Activated CD4-positive, alpha-beta T cell treated with anti-CD3 and anti-CD28 coated beads for 36 hours (primary cell): ENCODE measurements at regions not wholly inside any gene's neighbourhood (a gene's known extent, or its start where the extent isn't known, plus 50 kb on each side); places are given as distances from the start of the nearest gene placed in this dataset.
"Not testable (repeated sequence)": the region's sequence is repeated elsewhere in the genome, so short reads cannot be mapped to it uniquely, and the experiment has no call there.

Experiments used
- ATAC-seq: fragments of 200-7000 bp; cut with Tn5 transposase; one replicate; pipeline ENCODE4 v1.10.0; 2021; ENCODE audit warnings: mild to moderate bottlenecking, moderate library complexity
- CTCF ChIA-PET: fragments of 350-600 bp; sonication (Branson Sonifier 250); formaldehyde crosslinking; loops from one replicate; lab custom pipeline; 2021; ENCODE audit warnings: antibody characterized with exemption; lab: Charles Lee
- POLR2A ChIA-PET: fragments of 350-600 bp; sonication (Branson Sonifier 250); formaldehyde crosslinking; loops from one replicate; lab custom pipeline; 2021; ENCODE audit warnings: antibody characterized with exemption, inconsistent platforms; lab: Charles Lee
- DNase-seq: peaks from one replicate; pipeline ENCODE4 v3.0.0-alpha.2; 2020
- H3K27ac Mint-ChIP-seq: one replicate; pipeline ENCODE4 v1.8.0; 2021; ENCODE audit warnings: mixed read lengths
- H3K27me3 Mint-ChIP-seq: one replicate; pipeline ENCODE4 v1.8.0; 2021; ENCODE audit warnings: mixed read lengths
- H3K36me3 Mint-ChIP-seq: one replicate; pipeline ENCODE4 v1.8.0; 2021; ENCODE audit warnings: low read depth, mixed read lengths
- H3K4me1 Mint-ChIP-seq: one replicate; pipeline ENCODE4 v1.8.0; 2021; ENCODE audit warnings: mixed read lengths
- H3K4me3 Mint-ChIP-seq: one replicate; pipeline ENCODE4 v1.8.0; 2021; ENCODE audit warnings: mild to moderate bottlenecking, moderate library complexity, mixed read lengths
- H3K9me3 Mint-ChIP-seq: one replicate; pipeline ENCODE4 v1.8.0; 2021; ENCODE audit warnings: low read depth, mixed read lengths
- intact Hi-C, 2 experiments: fragments of 100-400 bp; cut with DNase I in 1 of 2; cut with micrococcal nuclease in 1 of 2; formaldehyde crosslinking; loops; one replicate each; pipeline versions ENCODE4 v1.14.2 to v1.15.1; 2022 to 2024; cut with DNase I, micrococcal nuclease

- Mint-ChIP-seq H3K27ac (no peak overlapping the region), H3K27me3 (peaks cover 4% of the 10 kb centered on the region), H3K36me3 (no peaks in the 10 kb centered on the region), H3K4me1 (no peaks in the 10 kb centered on the region), H3K4me3 (no peak overlapping the region), H3K9me3 (no peaks in the 10 kb centered on the region)
- intact Hi-C loops, result no loop called here
- DNase-seq (no peak), ATAC-seq (no peak)
- POLR2A ChIA-PET, result no interaction called here
- CTCF ChIA-PET, result no interaction called here
Observed at GRCh38 chr13:22812793-22813192, 368.0 kb upstream of the SGCG start.

DNA sequence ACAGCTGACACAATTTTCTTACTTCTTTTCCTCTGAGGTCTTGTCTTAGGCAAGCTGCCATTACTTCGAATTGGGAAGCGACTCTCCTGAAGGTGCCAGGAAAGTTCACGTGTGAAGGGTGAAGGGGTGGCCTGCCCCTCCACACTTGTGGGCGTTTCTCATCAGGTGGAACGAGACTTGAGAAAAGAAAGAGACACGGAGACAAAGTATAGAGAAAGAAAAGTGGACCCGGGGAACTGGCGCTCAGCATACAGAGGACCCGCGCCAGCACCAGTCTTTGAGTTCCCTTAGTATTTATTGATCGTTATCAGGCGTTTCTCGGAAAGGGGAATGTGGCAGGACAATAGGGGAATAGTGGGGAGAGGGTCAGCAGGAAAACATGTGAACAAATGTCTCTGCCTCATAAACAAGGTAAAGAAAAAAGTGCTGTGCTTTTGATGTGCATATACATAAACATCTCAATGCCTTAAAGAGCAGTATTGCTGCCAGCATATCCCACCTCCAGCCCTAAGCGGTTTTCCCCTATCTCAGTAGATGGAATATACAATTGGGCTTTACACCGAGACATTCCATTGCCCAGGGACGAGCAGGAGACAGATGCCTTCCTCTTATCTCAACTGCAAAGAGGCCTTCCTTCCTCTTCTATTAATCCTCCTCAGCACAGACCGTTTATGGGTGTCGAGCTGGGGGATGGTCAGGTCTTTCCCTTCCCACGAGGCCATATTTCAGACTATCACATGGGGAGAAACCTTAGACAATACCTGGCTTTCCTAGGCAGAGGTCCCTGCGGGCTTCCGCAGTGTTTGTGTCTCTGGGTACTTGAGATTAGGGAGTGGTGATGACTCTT lies 367.0 kb upstream of the SGCG start:
- ATAC-seq, H3K9me3 Mint-ChIP-seq, H3K4me1 Mint-ChIP-seq, POLR2A ChIA-PET, CTCF ChIA-PET, intact Hi-C loops, H3K27me3 Mint-ChIP-seq, H3K36me3 Mint-ChIP-seq, DNase-seq, H3K27ac Mint-ChIP-seq, H3K4me3 Mint-ChIP-seq: not testable (repeated sequence)

GRCh38 chr13:22814433-22814832 lies 366.3 kb upstream of the SGCG start:
- H3K27ac Mint-ChIP-seq, H3K9me3 Mint-ChIP-seq, CTCF ChIA-PET, H3K4me1 Mint-ChIP-seq, H3K36me3 Mint-ChIP-seq, ATAC-seq, intact Hi-C loops, H3K4me3 Mint-ChIP-seq, H3K27me3 Mint-ChIP-seq, DNase-seq, POLR2A ChIA-PET: not testable (repeated sequence)

GRCh38 chr13:22821589-22821988 lies 359.2 kb upstream of the SGCG start:
- intact Hi-C loops, result no loop called here
- no peak for DNase-seq
- H3K36me3 Mint-ChIP-seq, result no peaks in the 10 kb centered on the region
- no peak overlapping the region for H3K27ac Mint-ChIP-seq
- ChIA-PET CTCF (no interaction called here), POLR2A (no interaction called here)
- no peaks in the 10 kb centered on the region for H3K9me3 Mint-ChIP-seq
- H3K4me1 Mint-ChIP-seq, result no peaks in the 10 kb centered on the region
- H3K27me3 Mint-ChIP-seq, result peaks cover 2% of the 10 kb centered on the region
- ATAC-seq, result no peak
- H3K4me3 Mint-ChIP-seq, result no peak overlapping the region

DNA sequence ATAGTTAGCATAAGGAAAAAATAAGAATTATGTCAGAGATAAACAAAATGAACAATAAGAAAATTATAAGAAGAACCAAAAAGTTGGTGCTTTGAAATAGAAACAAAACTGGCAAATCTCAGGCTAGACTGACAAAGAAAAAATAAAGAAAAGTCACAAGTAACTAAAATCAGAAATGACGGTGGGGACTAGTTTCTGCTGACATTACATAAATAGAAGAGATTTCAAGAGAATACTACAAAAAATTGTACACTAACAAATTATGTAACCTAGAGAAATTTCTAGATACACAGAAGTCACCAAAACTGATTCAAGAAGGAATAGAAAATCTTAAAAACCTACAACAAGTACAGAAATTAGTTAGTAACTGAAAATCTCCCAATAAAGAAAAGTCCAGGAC lies 355.6 kb upstream of the SGCG start:
- intact Hi-C loops, result no loop called here
- CTCF ChIA-PET, result no interaction called here

GRCh38 chr13:22828081-22828480 lies 352.7 kb upstream of the SGCG start:
- Mint-ChIP-seq H3K4me3 (no peak overlapping the region), H3K36me3 (no peaks in the 10 kb centered on the region), H3K4me1 (no peaks in the 10 kb centered on the region), H3K27me3 (peaks cover 3% of the 10 kb centered on the region), H3K27ac (no peak overlapping the region), H3K9me3 (no peaks in the 10 kb centered on the region)
- no peak for ATAC-seq
- no peak for DNase-seq
- CTCF ChIA-PET, result interaction anchor here (0.8 kb wide), 1 partner anchor 10 kb away, joined by 3 read pairs; no protein-coding TSS in a partner anchor
- intact Hi-C loops, result no loop called here
- POLR2A ChIA-PET, result no interaction called here

More for the DNA sequence above, 355.6 kb upstream of the SGCG start:
- Mint-ChIP-seq H3K27me3 (peaks cover 2% of the 10 kb centered on the region), H3K4me3 (no peak overlapping the region), H3K4me1 (no peaks in the 10 kb centered on the region), H3K27ac (no peak overlapping the region), H3K36me3 (no peaks in the 10 kb centered on the region), H3K9me3 (no peaks in the 10 kb centered on the region)
- POLR2A ChIA-PET, result no interaction called here
- no peak for DNase-seq
- no peak for ATAC-seq

- no peaks in the 10 kb centered on the region for H3K36me3 Mint-ChIP-seq
- intact Hi-C loops, result no loop called here
- H3K4me3 Mint-ChIP-seq, result no peak overlapping the region
- no peak for DNase-seq
- no peak for ATAC-seq
- ChIA-PET CTCF (no interaction called here), POLR2A (no interaction called here)
- H3K4me1 Mint-ChIP-seq, result no peaks in the 10 kb centered on the region
- peaks cover 26% of the 10 kb centered on the region for H3K27me3 Mint-ChIP-seq
- H3K27ac Mint-ChIP-seq, result no peak overlapping the region
- no peaks in the 10 kb centered on the region for H3K9me3 Mint-ChIP-seq
Observed at GRCh38 chr13:22836475-22836874, 344.3 kb upstream of the SGCG start.

DNA sequence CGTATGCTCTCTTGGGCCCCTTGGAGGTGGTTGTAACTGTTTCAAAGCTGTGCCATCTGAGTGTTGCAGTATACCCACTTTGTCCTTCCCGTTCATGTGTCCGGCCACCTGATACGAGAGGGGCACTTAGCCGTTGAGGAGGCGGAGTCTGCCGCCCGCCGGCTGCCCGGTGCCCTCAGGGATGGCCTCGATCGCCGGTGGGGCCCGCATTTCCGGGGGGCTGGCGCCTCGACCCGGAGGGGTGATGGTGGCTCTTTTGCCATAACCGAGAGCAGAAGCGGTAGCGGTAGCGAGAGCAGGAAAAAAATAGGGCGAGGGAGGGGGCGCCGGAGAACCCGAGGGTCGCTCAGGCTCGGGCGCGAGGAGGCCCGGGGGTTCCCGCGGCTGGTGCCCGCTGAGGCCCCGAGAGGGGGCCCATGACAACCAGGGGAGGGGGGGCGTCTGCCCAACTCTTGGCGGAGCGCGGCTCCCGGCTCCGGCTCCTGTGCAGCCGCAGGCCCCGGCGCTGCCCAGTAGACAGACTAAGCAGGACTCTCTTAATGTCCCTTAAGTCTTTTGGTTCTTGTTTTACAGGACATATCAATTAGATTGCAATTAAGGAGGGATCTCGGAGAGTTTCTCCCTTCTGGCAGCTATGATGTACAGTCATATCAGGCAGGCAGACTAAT lies 342.7 kb upstream of the SGCG start:
- intact Hi-C loops, result no loop called here
- H3K9me3 Mint-ChIP-seq, result no peaks in the 10 kb centered on the region

GRCh38 chr13:22839603-22840530 lies 340.9 kb upstream of the SGCG start:
- ChIA-PET POLR2A (interaction anchor here (0.6 kb wide), 1 partner anchor 13 kb away, joined by 5 read pairs; no protein-coding TSS in a partner anchor), CTCF (no interaction called here)
- ATAC-seq, result no peak
- no peak overlapping the region for H3K4me3 Mint-ChIP-seq
- no peaks in the 10 kb centered on the region for H3K36me3 Mint-ChIP-seq
- no peak for DNase-seq
- no peaks in the 10 kb centered on the region for H3K9me3 Mint-ChIP-seq
- H3K4me1 Mint-ChIP-seq, result no peaks in the 10 kb centered on the region
- H3K27me3 Mint-ChIP-seq, result peaks cover 26% of the 10 kb centered on the region
- no peak overlapping the region for H3K27ac Mint-ChIP-seq
- intact Hi-C loops, result no loop called here

More for the DNA sequence above, 342.7 kb upstream of the SGCG start:
- Mint-ChIP-seq H3K36me3 (no peaks in the 10 kb centered on the region), H3K27ac (no peak overlapping the region), H3K4me1 (no peaks in the 10 kb centered on the region), H3K27me3 (peaks cover 25% of the 10 kb centered on the region), H3K4me3 (no peak overlapping the region)
- POLR2A ChIA-PET, result no interaction called here
- DNase-seq, result no peak
- no peak for ATAC-seq
- CTCF ChIA-PET, result interaction anchor here (1.1 to 1.2 kb wide), 2 partner anchors 10 to 78 kb away, joined by 3 read pairs; no protein-coding TSS in a partner anchor

DNA sequence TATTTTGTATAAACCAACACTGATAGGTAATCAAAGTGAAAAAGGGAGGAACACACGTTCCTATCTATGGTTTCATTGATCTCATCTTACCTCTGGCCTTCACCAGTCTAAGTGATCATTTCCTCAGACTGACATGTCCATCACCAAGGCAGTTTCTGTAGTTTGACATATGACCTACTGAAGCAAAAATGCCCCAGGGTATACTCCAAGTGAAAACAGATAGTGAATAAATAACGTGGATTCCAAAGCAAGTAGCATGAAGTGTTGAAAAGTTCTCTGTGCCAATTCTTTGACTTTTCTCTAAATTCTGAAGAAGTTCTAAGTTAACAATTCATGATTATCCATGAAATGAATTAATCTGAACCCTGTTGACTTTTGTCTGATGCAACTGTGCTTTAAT lies 334.2 kb upstream of the SGCG start:
- H3K27me3 Mint-ChIP-seq, result peaks cover 5% of the 10 kb centered on the region
- intact Hi-C loops, result loop anchor here in 1 of 2 experiments (1.0 kb wide), 1 partner anchor 19 kb away; no protein-coding TSS in a partner anchor
- H3K36me3 Mint-ChIP-seq, result no peaks in the 10 kb centered on the region
- POLR2A ChIA-PET, result no interaction called here
- ATAC-seq (no peak), DNase-seq (no peak)
- H3K9me3 Mint-ChIP-seq, result no peaks in the 10 kb centered on the region
- CTCF ChIA-PET, result interaction anchor here (0.8 kb wide), 1 partner anchor 944 kb away, joined by 3 read pairs; no protein-coding TSS in a partner anchor
- H3K27ac Mint-ChIP-seq, result no peak overlapping the region
- no peak overlapping the region for H3K4me3 Mint-ChIP-seq
- no peaks in the 10 kb centered on the region for H3K4me1 Mint-ChIP-seq

- POLR2A ChIA-PET, result no interaction called here
- intact Hi-C loops, result no loop called here
- Mint-ChIP-seq H3K36me3 (no peaks in the 10 kb centered on the region), H3K4me3 (no peak overlapping the region), H3K27me3 (peaks cover 5% of the 10 kb centered on the region), H3K27ac (no peak overlapping the region), H3K9me3 (no peaks in the 10 kb centered on the region), H3K4me1 (no peaks in the 10 kb centered on the region)
- no peak for ATAC-seq
- DNase-seq, result no peak
- CTCF ChIA-PET, result no interaction called here
Observed at GRCh38 chr13:22848539-22849052, 332.2 kb upstream of the SGCG start.
